GM23338 (cell line): ENCODE measurements at regions not wholly inside any gene's neighbourhood (a gene's known extent, or its start where the extent isn't known, plus 50 kb on each side); places are given as distances from the start of the nearest gene placed in this dataset.

Experiments
- ATAC-seq: fragments of 200-7000 bp; cut with Tn5 transposase; 3 replicates; pipeline ENCODE4 v1.9.1; 2020
- DNase-seq: peaks from one replicate; pipeline ENCODE4 v3.0.0-alpha.2; 2015; ENCODE audit warnings: low spot score
- H2AFZ ChIP-seq: fragments of 200-600 bp; sonication (generic); 2 replicates; pipeline ENCODE4 v1.8.0; 2016; ENCODE audit warnings: antibody characterized with exemption, mild to moderate bottlenecking, moderate library complexity
- H3F3A ChIP-seq: fragments of 200-600 bp; sonication (generic); replicated peaks from 2 replicates; pipeline ENCODE4 v1.8.0; 2017; ENCODE audit warnings: antibody characterized with exemption, mixed run types, low read depth
- H3K27ac ChIP-seq: fragments of 200-600 bp; sonication (generic); 2 replicates; pipeline ENCODE4 v1.6.1; 2016; ENCODE audit warnings: low read depth
- H3K27me3 ChIP-seq: fragments of 200-600 bp; sonication (generic); 2 replicates; pipeline ENCODE4 v1.8.0; 2016; ENCODE audit warnings: mild to moderate bottlenecking, mixed run types, moderate library complexity; ENCODE audit not compliant: insufficient read depth
- H3K36me3 ChIP-seq: fragments of 200-600 bp; sonication (generic); 2 replicates; pipeline ENCODE4 v1.8.0; 2016; ENCODE audit warnings: mild to moderate bottlenecking; ENCODE audit not compliant: insufficient read depth
- H3K4me1 ChIP-seq: fragments of 200-600 bp; sonication (generic); 2 replicates; pipeline ENCODE4 v1.8.0; 2016; ENCODE audit warnings: mild to moderate bottlenecking, moderate library complexity; ENCODE audit not compliant: insufficient read depth
- H3K4me2 ChIP-seq: fragments of 200-600 bp; sonication (generic); 2 replicates; pipeline ENCODE4 v1.7.1; 2017; ENCODE audit warnings: mixed run types
- H3K4me3 ChIP-seq: fragments of 200-600 bp; sonication (generic); 2 replicates; pipeline ENCODE4 v1.6.1; 2016; ENCODE audit warnings: mixed run types
- H3K79me2 ChIP-seq: fragments of 200-600 bp; sonication (generic); replicated peaks from 2 replicates; pipeline ENCODE4 v1.8.0; 2017; ENCODE audit warnings: mild to moderate bottlenecking; ENCODE audit not compliant: insufficient read depth
- H3K9me2 ChIP-seq: fragments of 200-600 bp; sonication (generic); 2 replicates; pipeline ENCODE4 v1.8.0; 2017; ENCODE audit not compliant: insufficient read depth
- H4K20me1 ChIP-seq: fragments of 200-600 bp; sonication (generic); replicated peaks from 2 replicates; pipeline ENCODE4 v1.8.0; 2017; ENCODE audit warnings: mild to moderate bottlenecking; ENCODE audit not compliant: insufficient read depth
- H3K27ac Mint-ChIP-seq: 2 replicates; pipeline ENCODE4 v1.8.0; 2020; ENCODE audit warnings: inconsistent platforms, mild to moderate bottlenecking, moderate library complexity, mixed read lengths
- H3K27me3 Mint-ChIP-seq: 3 replicates; pipeline ENCODE4 v1.8.0; 2022; ENCODE audit warnings: low read depth, mild to moderate bottlenecking, moderate library complexity, mixed read lengths, inconsistent platforms; ENCODE audit not compliant: insufficient read depth, poor library complexity
- H3K36me3 Mint-ChIP-seq: 3 replicates; pipeline ENCODE4 v1.8.0; 2021; ENCODE audit warnings: low read depth, mild to moderate bottlenecking, inconsistent platforms, moderate library complexity, mixed read lengths
- H3K4me1 Mint-ChIP-seq: 3 replicates; pipeline ENCODE4 v1.8.0; 2020; ENCODE audit warnings: mild to moderate bottlenecking, inconsistent platforms, mixed read lengths
- H3K4me3 Mint-ChIP-seq: 3 replicates; pipeline ENCODE4 v1.8.0; 2021; ENCODE audit warnings: moderate library complexity, mild to moderate bottlenecking, inconsistent platforms, mixed read lengths
- H3K9me3 Mint-ChIP-seq: 3 replicates; pipeline ENCODE4 v1.8.0; 2020; ENCODE audit warnings: moderate library complexity, mild to moderate bottlenecking, inconsistent platforms, mixed read lengths
- CREB1 ChIP-seq: fragments of 250-450 bp; sonication (Bioruptor Pico); IDR thresholded peaks from 2 replicates; pipeline ENCODE4 v1.5.0; 2020; ENCODE audit warnings: low read depth, mild to moderate bottlenecking, moderate library complexity
- ETS1 ChIP-seq: IDR thresholded peaks from 2 replicates; pipeline ENCODE4 v1.6.1; 2016; ENCODE audit warnings: antibody characterized with exemption
- EZH2 ChIP-seq: fragments of 200-600 bp; sonication (generic); IDR thresholded peaks from one replicate; pipeline ENCODE4 v1.8.0; 2017; ENCODE audit warnings: antibody characterized with exemption, mild to moderate bottlenecking, low read depth; ENCODE audit not compliant: unreplicated experiment
- NANOG ChIP-seq: IDR thresholded peaks from 2 replicates; pipeline ENCODE4 v1.6.1; 2016; ENCODE audit warnings: antibody characterized with exemption, borderline replicate concordance
- POLR2AphosphoS5 ChIP-seq: IDR thresholded peaks from 2 replicates; pipeline ENCODE4 v1.6.1; 2016; ENCODE audit warnings: antibody characterized with exemption, low read depth
- TF ChIP-seq, protein P1 (sequence below): IDR thresholded peaks from one replicate; pipeline ENCODE4 v1.6.1; 2018; ENCODE audit warnings: antibody characterized with exemption; ENCODE audit not compliant: unreplicated experiment
- TF ChIP-seq, protein P2 (sequence below), 2 experiments: fragments of 200-600 bp in 1 of 2; sonication (generic) in 1 of 2; conservative IDR thresholded peaks; 2 replicates each; pipeline versions ENCODE4 v1.5.1 to v1.6.1; 2016 to 2017; ENCODE audit warnings: antibody characterized with exemption in 2 of 2, low read depth in 2 of 2, mild to moderate bottlenecking in 2 of 2, moderate library complexity in 1 of 2
- TF ChIP-seq, protein P3 (sequence below): fragments of 250-450 bp; sonication (Bioruptor Pico); IDR thresholded peaks from 2 replicates; pipeline ENCODE4 v1.5.0; 2020; ENCODE audit warnings: mild to moderate bottlenecking, moderate library complexity

GRCh38 chr1:25036117-25036546 is 106.1 kb upstream of the RUNX3 start:
- H3K27ac ChIP-seq, result no peak overlapping the region
- no peaks in the 10 kb centered on the region for H3K36me3 ChIP-seq
- H3K9me2 ChIP-seq, result no peaks in the 10 kb centered on the region
- H3K9me3 Mint-ChIP-seq, result no peaks in the 10 kb centered on the region
- H3K4me1 ChIP-seq, result no peaks in the 10 kb centered on the region
- no peak overlapping the region for H3K4me3 ChIP-seq
- H3K4me1 Mint-ChIP-seq, result no peaks in the 10 kb centered on the region
- no peak overlapping the region for H3K4me2 ChIP-seq
- H3K36me3 Mint-ChIP-seq, result no peaks in the 10 kb centered on the region
- TF ChIP-seq, protein P1, sequence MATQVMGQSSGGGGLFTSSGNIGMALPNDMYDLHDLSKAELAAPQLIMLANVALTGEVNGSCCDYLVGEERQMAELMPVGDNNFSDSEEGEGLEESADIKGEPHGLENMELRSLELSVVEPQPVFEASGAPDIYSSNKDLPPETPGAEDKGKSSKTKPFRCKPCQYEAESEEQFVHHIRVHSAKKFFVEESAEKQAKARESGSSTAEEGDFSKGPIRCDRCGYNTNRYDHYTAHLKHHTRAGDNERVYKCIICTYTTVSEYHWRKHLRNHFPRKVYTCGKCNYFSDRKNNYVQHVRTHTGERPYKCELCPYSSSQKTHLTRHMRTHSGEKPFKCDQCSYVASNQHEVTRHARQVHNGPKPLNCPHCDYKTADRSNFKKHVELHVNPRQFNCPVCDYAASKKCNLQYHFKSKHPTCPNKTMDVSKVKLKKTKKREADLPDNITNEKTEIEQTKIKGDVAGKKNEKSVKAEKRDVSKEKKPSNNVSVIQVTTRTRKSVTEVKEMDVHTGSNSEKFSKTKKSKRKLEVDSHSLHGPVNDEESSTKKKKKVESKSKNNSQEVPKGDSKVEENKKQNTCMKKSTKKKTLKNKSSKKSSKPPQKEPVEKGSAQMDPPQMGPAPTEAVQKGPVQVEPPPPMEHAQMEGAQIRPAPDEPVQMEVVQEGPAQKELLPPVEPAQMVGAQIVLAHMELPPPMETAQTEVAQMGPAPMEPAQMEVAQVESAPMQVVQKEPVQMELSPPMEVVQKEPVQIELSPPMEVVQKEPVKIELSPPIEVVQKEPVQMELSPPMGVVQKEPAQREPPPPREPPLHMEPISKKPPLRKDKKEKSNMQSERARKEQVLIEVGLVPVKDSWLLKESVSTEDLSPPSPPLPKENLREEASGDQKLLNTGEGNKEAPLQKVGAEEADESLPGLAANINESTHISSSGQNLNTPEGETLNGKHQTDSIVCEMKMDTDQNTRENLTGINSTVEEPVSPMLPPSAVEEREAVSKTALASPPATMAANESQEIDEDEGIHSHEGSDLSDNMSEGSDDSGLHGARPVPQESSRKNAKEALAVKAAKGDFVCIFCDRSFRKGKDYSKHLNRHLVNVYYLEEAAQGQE, result no peak
- TF ChIP-seq POLR2AphosphoS5, result no peak
- TF ChIP-seq EZH2, result no peak
- TF ChIP-seq ETS1, result no peak
- TF ChIP-seq, protein P2, sequence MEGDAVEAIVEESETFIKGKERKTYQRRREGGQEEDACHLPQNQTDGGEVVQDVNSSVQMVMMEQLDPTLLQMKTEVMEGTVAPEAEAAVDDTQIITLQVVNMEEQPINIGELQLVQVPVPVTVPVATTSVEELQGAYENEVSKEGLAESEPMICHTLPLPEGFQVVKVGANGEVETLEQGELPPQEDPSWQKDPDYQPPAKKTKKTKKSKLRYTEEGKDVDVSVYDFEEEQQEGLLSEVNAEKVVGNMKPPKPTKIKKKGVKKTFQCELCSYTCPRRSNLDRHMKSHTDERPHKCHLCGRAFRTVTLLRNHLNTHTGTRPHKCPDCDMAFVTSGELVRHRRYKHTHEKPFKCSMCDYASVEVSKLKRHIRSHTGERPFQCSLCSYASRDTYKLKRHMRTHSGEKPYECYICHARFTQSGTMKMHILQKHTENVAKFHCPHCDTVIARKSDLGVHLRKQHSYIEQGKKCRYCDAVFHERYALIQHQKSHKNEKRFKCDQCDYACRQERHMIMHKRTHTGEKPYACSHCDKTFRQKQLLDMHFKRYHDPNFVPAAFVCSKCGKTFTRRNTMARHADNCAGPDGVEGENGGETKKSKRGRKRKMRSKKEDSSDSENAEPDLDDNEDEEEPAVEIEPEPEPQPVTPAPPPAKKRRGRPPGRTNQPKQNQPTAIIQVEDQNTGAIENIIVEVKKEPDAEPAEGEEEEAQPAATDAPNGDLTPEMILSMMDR (conservative IDR thresholded peaks at IDR 0.05; ENCODE audit: low read depth in 2 of 2), result no peak
- no peak for TF ChIP-seq CREB1 (CRISPR knock-in tag)
- TF ChIP-seq, protein P3, sequence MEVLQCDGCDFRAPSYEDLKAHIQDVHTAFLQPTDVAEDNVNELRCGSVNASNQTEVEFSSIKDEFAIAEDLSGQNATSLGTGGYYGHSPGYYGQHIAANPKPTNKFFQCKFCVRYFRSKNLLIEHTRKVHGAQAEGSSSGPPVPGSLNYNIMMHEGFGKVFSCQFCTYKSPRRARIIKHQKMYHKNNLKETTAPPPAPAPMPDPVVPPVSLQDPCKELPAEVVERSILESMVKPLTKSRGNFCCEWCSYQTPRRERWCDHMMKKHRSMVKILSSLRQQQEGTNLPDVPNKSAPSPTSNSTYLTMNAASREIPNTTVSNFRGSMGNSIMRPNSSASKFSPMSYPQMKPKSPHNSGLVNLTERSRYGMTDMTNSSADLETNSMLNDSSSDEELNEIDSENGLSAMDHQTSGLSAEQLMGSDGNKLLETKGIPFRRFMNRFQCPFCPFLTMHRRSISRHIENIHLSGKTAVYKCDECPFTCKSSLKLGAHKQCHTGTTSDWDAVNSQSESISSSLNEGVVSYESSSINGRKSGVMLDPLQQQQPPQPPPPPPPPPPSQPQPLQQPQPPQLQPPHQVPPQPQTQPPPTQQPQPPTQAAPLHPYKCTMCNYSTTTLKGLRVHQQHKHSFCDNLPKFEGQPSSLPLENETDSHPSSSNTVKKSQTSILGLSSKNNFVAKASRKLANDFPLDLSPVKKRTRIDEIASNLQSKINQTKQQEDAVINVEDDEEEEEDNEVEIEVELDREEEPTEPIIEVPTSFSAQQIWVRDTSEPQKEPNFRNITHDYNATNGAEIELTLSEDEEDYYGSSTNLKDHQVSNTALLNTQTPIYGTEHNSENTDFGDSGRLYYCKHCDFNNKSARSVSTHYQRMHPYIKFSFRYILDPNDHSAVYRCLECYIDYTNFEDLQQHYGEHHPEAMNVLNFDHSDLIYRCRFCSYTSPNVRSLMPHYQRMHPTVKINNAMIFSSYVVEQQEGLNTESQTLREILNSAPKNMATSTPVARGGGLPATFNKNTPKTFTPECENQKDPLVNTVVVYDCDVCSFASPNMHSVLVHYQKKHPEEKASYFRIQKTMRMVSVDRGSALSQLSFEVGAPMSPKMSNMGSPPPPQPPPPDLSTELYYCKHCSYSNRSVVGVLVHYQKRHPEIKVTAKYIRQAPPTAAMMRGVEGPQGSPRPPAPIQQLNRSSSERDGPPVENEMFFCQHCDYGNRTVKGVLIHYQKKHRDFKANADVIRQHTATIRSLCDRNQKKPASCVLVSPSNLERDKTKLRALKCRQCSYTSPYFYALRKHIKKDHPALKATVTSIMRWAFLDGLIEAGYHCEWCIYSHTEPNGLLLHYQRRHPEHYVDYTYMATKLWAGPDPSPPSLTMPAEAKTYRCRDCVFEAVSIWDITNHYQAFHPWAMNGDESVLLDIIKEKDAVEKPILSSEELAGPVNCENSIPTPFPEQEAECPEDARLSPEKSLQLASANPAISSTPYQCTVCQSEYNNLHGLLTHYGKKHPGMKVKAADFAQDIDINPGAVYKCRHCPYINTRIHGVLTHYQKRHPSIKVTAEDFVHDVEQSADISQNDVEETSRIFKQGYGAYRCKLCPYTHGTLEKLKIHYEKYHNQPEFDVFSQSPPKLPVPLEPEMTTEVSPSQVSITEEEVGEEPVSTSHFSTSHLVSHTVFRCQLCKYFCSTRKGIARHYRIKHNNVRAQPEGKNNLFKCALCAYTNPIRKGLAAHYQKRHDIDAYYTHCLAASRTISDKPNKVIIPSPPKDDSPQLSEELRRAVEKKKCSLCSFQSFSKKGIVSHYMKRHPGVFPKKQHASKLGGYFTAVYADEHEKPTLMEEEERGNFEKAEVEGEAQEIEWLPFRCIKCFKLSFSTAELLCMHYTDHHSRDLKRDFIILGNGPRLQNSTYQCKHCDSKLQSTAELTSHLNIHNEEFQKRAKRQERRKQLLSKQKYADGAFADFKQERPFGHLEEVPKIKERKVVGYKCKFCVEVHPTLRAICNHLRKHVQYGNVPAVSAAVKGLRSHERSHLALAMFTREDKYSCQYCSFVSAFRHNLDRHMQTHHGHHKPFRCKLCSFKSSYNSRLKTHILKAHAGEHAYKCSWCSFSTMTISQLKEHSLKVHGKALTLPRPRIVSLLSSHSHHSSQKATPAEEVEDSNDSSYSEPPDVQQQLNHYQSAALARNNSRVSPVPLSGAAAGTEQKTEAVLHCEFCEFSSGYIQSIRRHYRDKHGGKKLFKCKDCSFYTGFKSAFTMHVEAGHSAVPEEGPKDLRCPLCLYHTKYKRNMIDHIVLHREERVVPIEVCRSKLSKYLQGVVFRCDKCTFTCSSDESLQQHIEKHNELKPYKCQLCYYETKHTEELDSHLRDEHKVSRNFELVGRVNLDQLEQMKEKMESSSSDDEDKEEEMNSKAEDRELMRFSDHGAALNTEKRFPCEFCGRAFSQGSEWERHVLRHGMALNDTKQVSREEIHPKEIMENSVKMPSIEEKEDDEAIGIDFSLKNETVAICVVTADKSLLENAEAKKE (CRISPR knock-in tag), result no peak
- no peak for TF ChIP-seq NANOG
- H2AFZ ChIP-seq, result no peak overlapping the region
- H3K27ac Mint-ChIP-seq, result no peak overlapping the region
- no peak for DNase-seq
- no peak for ATAC-seq
- H3K27me3 Mint-ChIP-seq, result peaks cover 2% of the 10 kb centered on the region
- no peaks in the 10 kb centered on the region for H3K79me2 ChIP-seq
- H4K20me1 ChIP-seq, result no peaks in the 10 kb centered on the region; the same call in 1 of the 2 replicates
- no peaks in the 10 kb centered on the region for H3K27me3 ChIP-seq
- no peaks in the 10 kb centered on the region for H3F3A ChIP-seq
- no peak overlapping the region for H3K4me3 Mint-ChIP-seq
